Thoracic aorta (tissue), 2 donors: ENCODE measurements at regions not wholly inside any gene's neighbourhood (a gene's known extent, or its start where the extent isn't known, plus 50 kb on each side); places are given as distances from the start of the nearest gene placed in this dataset.

Experiments
- ATAC-seq: fragments of 150-250 bp; one replicate; pipeline ENCODE4 v1.8.0; 2017; ENCODE audit warnings: low read depth; ENCODE audit not compliant: insufficient number of reproducible peaks, low FRiP score
- DNase-seq: peaks from one replicate; pipeline ENCODE4 v3.0.0-alpha.2; 2020; ENCODE audit warnings: low spot score
- H3K27ac ChIP-seq, 2 donors: fragments of 200-600 bp; sonication (generic); 1 replicate in 1 of 2; 2 replicates in 1 of 2; pipeline ENCODE4 v1.5.1; 2016; ENCODE audit warnings: mild to moderate bottlenecking in 2 of 2, moderate library complexity in 2 of 2
- H3K27me3 ChIP-seq: fragments of 200-600 bp; sonication (generic); replicated peaks from 2 replicates; pipeline ENCODE4 v1.6.0; 2016; ENCODE audit warnings: mild to moderate bottlenecking; ENCODE audit not compliant: insufficient read depth
- H3K36me3 ChIP-seq: fragments of 200-600 bp; sonication (generic); one replicate; pipeline ENCODE4 v1.5.1; 2016
- H3K4me1 ChIP-seq, 2 donors: fragments of 200-600 bp; sonication (generic); 1 replicate in 1 of 2; 2 replicates in 1 of 2; pipeline versions ENCODE4 v1.5.1 to v1.6.0; 2016; ENCODE audit warnings: low read depth in 2 of 2, mild to moderate bottlenecking in 1 of 2; ENCODE audit not compliant: control insufficient read depth in 1 of 2
- H3K4me3 ChIP-seq: fragments of 200-600 bp; sonication (generic); 2 replicates; pipeline ENCODE4 v1.5.1; 2016; ENCODE audit warnings: mild to moderate bottlenecking
- H3K9me3 ChIP-seq: fragments of 200-600 bp; sonication (generic); 2 replicates; pipeline ENCODE4 v1.5.1; 2016
- CTCF ChIP-seq: fragments of 200-600 bp; sonication (generic); IDR thresholded peaks from one replicate; pipeline ENCODE4 v1.5.1; 2019; ENCODE audit warnings: antibody characterized with exemption

GRCh38 chr6:113361014-113361645 is 496.0 kb upstream of the MARCKS start:
- Histone ChIP-seq H3K9me3 (no peaks in the 10 kb centered on the region), H3K4me3 (no peak overlapping the region), H3K27ac (no peak overlapping the region), H3K27me3 (no peaks in the 10 kb centered on the region), H3K36me3 (no peaks in the 10 kb centered on the region), H3K4me1 (no peaks in the 10 kb centered on the region)
- no peak for DNase-seq
- no peak for ATAC-seq
- no peak for TF ChIP-seq CTCF

DNA sequence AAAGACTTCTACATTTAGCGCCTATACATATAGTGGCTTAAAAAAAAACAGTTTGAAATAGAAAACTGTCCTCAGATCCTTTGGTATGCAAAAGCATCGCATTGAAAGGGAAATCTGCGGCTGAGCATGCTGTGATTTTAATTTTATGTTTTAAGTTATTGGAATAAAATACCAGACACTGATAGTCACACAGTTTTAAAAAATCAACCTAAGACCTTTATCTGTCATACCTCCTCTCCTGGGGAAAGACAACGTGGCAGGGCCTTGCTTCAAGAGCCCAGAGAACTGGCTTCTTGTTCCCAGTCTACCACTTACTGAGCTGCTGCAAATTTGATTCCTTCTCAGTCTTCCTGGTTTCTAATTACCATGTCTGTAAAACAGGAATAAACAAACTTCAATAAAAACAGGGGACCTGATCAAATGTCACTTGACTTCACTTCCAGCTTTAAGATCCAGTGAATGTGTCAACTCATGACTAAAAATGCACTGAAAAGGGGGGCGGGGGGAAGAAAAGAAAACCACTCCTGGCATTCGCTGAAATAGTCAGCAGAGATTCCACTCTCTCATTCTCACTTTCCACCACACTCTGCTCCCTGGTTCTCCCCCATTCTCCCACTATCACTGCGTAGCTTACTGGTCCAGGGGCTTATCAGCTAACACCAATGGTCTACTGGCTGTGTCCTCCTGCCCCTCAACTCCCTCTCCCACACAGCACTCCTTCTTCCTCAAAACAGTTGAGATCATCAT is 494.7 kb upstream of the MARCKS start:
- no peak for TF ChIP-seq CTCF
- no peaks in the 10 kb centered on the region for H3K9me3 ChIP-seq
- ATAC-seq = no peak
- no peak for DNase-seq
- H3K27ac ChIP-seq = no peak overlapping the region
- H3K36me3 ChIP-seq = no peaks in the 10 kb centered on the region
- no peaks in the 10 kb centered on the region for H3K4me1 ChIP-seq
- no peak overlapping the region for H3K4me3 ChIP-seq
- H3K27me3 ChIP-seq = no peaks in the 10 kb centered on the region

- Histone ChIP-seq H3K9me3 (no peaks in the 10 kb centered on the region), H3K4me3 (no peak overlapping the region), H3K4me1 (no peaks in the 10 kb centered on the region), H3K27ac (no peak overlapping the region), H3K27me3 (no peaks in the 10 kb centered on the region), H3K36me3 (no peaks in the 10 kb centered on the region)
- no peak for DNase-seq
- ATAC-seq = no peak
- no peak for TF ChIP-seq CTCF
Observed at GRCh38 chr6:113363048-113363798, 493.9 kb upstream of the MARCKS start.

- no peak overlapping the region for H3K27ac ChIP-seq
- no peaks in the 10 kb centered on the region for H3K4me1 ChIP-seq
- H3K9me3 ChIP-seq = no peaks in the 10 kb centered on the region
- no peak overlapping the region for H3K4me3 ChIP-seq
- no peaks in the 10 kb centered on the region for H3K36me3 ChIP-seq
- TF ChIP-seq CTCF = no peak
- no peak for DNase-seq
- H3K27me3 ChIP-seq = no peaks in the 10 kb centered on the region
- ATAC-seq = no peak
Observed at GRCh38 chr6:113363866-113364265, 493.3 kb upstream of the MARCKS start.

DNA sequence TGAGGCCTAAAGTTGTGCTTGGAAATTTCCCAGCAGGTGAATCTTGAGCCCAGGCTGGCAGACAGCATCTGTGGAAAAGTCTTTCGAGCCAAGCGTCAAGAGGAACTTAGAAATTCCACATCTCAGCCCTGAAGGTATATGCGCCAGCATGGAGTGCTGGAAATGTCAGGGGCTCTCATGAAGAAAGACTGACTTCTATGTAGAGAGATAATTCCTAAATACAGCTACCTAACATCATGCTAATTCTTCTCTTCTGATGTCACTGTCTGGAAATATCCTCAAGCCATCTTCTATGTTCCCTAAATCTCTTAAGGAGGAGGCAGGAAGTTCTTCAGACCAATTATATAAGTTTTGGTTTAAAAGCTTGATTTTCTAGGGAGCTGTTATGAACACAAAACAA is 492.4 kb upstream of the MARCKS start:
- Histone ChIP-seq H3K4me3 (no peak overlapping the region), H3K4me1 (no peaks in the 10 kb centered on the region), H3K27ac (no peak overlapping the region), H3K27me3 (no peaks in the 10 kb centered on the region), H3K9me3 (no peaks in the 10 kb centered on the region), H3K36me3 (no peaks in the 10 kb centered on the region)
- DNase-seq (no peak), ATAC-seq (no peak)
- no peak for TF ChIP-seq CTCF
